ENCODE measurements at regions not wholly inside any gene's neighbourhood (a gene's known extent, or its start where the extent isn't known, plus 50 kb on each side); places are given as distances from the start of the nearest gene placed in this dataset.

- no peak for TF ChIP-seq ESRRA (CRISPR knock-in tag; IDR thresholded peaks at IDR 0.05; ENCODE audit: low read depth)
- TF ChIP-seq ARNT2 (CRISPR knock-in tag; IDR thresholded peaks at IDR 0.05; ENCODE audit: low read depth), result no peak
- TF ChIP-seq ZNF253 (CRISPR knock-in tag; IDR thresholded peaks at IDR 0.05; ENCODE audit: borderline replicate concordance), result no peak
- no peak for TF ChIP-seq ZBTB26 (CRISPR knock-in tag; IDR thresholded peaks at IDR 0.05; ENCODE audit: borderline replicate concordance)
- no peak for TF ChIP-seq CEBPB (IDR thresholded peaks at IDR 0.05; ENCODE audit: borderline replicate concordance, low read depth, low read length)
- no peak for TF ChIP-seq ZNF30 (CRISPR knock-in tag; IDR thresholded peaks at IDR 0.05)
- no peak for TF ChIP-seq NFIC (IDR thresholded peaks at IDR 0.05; ENCODE audit: low read length)
- no peak for TF ChIP-seq ZSCAN31 (CRISPR knock-in tag; IDR thresholded peaks at IDR 0.05; ENCODE audit: low read depth)
- TF ChIP-seq, protein P1, sequence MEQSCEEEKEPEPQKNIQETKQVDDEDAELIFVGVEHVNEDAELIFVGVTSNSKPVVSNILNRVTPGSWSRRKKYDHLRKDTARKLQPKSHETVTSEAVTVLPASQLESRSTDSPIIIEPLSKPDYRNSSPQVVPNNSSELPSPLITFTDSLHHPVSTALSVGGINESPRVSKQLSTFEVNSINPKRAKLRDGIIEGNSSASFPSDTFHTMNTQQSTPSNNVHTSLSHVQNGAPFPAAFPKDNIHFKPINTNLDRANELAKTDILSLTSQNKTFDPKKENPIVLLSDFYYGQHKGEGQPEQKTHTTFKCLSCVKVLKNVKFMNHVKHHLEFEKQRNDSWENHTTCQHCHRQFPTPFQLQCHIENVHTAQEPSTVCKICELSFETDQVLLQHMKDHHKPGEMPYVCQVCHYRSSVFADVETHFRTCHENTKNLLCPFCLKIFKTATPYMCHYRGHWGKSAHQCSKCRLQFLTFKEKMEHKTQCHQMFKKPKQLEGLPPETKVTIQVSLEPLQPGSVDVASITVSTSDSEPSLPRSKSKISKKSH (CRISPR knock-in tag; IDR thresholded peaks at IDR 0.05; ENCODE audit: borderline replicate concordance), result no peak
- TF ChIP-seq, protein P2, sequence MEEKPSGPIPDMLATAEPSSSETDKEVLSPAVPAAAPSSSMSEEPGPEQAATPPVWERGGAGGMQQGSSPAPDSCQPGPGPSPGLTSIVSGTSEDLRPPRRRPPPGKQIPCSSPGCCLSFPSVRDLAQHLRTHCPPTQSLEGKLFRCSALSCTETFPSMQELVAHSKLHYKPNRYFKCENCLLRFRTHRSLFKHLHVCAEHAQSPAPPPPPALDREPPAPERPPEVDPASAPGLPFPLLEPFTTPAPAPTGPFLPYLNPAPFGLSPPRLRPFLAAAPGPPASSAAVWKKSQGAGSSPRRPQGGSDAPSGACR (CRISPR knock-in tag; IDR thresholded peaks at IDR 0.05), result no peak
- TF ChIP-seq SALL2 (CRISPR knock-in tag; IDR thresholded peaks at IDR 0.05), result no peak
- TF ChIP-seq, protein P3, sequence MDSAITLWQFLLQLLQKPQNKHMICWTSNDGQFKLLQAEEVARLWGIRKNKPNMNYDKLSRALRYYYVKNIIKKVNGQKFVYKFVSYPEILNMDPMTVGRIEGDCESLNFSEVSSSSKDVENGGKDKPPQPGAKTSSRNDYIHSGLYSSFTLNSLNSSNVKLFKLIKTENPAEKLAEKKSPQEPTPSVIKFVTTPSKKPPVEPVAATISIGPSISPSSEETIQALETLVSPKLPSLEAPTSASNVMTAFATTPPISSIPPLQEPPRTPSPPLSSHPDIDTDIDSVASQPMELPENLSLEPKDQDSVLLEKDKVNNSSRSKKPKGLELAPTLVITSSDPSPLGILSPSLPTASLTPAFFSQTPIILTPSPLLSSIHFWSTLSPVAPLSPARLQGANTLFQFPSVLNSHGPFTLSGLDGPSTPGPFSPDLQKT (CRISPR knock-in tag; IDR thresholded peaks at IDR 0.05; ENCODE audit: borderline replicate concordance), result no peak
- no peak for TF ChIP-seq PHF20 (CRISPR knock-in tag; IDR thresholded peaks at IDR 0.05)
- no peak for TF ChIP-seq SAFB2 (CRISPR knock-in tag; IDR thresholded peaks at IDR 0.05; ENCODE audit: borderline replicate concordance, low read depth)
- TF ChIP-seq ZSCAN25 (CRISPR knock-in tag; IDR thresholded peaks at IDR 0.05), result no peak
- TF ChIP-seq, protein P4, sequence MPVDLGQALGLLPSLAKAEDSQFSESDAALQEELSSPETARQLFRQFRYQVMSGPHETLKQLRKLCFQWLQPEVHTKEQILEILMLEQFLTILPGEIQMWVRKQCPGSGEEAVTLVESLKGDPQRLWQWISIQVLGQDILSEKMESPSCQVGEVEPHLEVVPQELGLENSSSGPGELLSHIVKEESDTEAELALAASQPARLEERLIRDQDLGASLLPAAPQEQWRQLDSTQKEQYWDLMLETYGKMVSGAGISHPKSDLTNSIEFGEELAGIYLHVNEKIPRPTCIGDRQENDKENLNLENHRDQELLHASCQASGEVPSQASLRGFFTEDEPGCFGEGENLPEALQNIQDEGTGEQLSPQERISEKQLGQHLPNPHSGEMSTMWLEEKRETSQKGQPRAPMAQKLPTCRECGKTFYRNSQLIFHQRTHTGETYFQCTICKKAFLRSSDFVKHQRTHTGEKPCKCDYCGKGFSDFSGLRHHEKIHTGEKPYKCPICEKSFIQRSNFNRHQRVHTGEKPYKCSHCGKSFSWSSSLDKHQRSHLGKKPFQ (CRISPR knock-in tag; IDR thresholded peaks at IDR 0.05; ENCODE audit: insufficient replicate concordance), result no peak
- TF ChIP-seq AKAP8 (CRISPR knock-in tag; IDR thresholded peaks at IDR 0.05), result no peak
- FAIRE-seq (no peak), ATAC-seq (no peak), DNase-seq (ENCODE audit: low spot score) (no peak)
- Histone ChIP-seq H3K4me1 (ENCODE audit: insufficient read depth, low read length) (no peaks in the 10 kb centered on the region), H2AFZ (ENCODE audit: low read length) (no peak overlapping the region), H4K20me1 (ENCODE audit: insufficient read depth, low read length) (no peaks in the 10 kb centered on the region), H3K27ac (ENCODE audit: extremely low read length, insufficient read depth, low read length) (no peak overlapping the region), H3K9ac (ENCODE audit: insufficient read depth, low read depth, low read length) (no peak overlapping the region), H3K79me2 (ENCODE audit: insufficient read depth, low read length) (no peaks in the 10 kb centered on the region), H3K4me2 (ENCODE audit: low read depth, low read length) (no peak overlapping the region), H3K4me3 (replicated peaks in 1 of 3; ENCODE audit: insufficient read depth in 1 of 3, low read depth in 2 of 3, low read length in 3 of 3) (no peak overlapping the region), H3K9me3 (ENCODE audit: low read length) (peaks cover 80% of the 10 kb centered on the region), H3K27me3 (ENCODE audit: control insufficient read depth in 1 of 2, insufficient read depth in 2 of 2, low read length in 2 of 2) (no peaks in the 10 kb centered on the region), H3K36me3 (replicated peaks in 1 of 2; ENCODE audit: control insufficient read depth in 1 of 2, insufficient read depth in 2 of 2, low read length in 2 of 2) (no peaks in the 10 kb centered on the region)
- in situ Hi-C loops (cut with HindIII; ENCODE audit: extremely low pct_ligation_motif_present, low pct_unique_long_range_greater_than_20kb) (no loop called here), intact Hi-C loops (cut with micrococcal nuclease; ENCODE audit: unreplicated experiment) (no loop called here)
- WGBS (ENCODE audit: low lambda C conversion rate), result 19% methylated on average over 6 of the region's 6 CpGs
- BruUV-seq (replicated peaks), result no TSS peak
- POLR2A ChIA-PET, result no interaction called here
- CTCF ChIA-PET (ENCODE audit: low intra/inter-chr PET ratio, low total read pairs), result no interaction called here
Measured at GRCh38 chr3:775178-775880, 317.5 kb upstream of the CNTN6 start.

Data from HepG2 (cell line).